ENCODE measurements at regions not wholly inside any gene's neighbourhood (a gene's known extent, or its start where the extent isn't known, plus 50 kb on each side); places are given as distances from the start of the nearest gene placed in this dataset.

- no peak for DNase-seq (ENCODE audit: low read depth)
- no peak for TF ChIP-seq CTCF (IDR thresholded peaks at IDR 0.05; ENCODE audit: low read depth, low read length)
- TF ChIP-seq MAX (IDR thresholded peaks at IDR 0.05; ENCODE audit: low read depth, low read length) = no peak
- TF ChIP-seq MYC (IDR thresholded peaks at IDR 0.05; ENCODE audit: low read depth, low read length) = no peak
- no peak overlapping the region for H3K4me3 ChIP-seq (ENCODE audit: low read depth, low read length)
Measured at GRCh38 chr21:19011451-19011850, 607.9 kb upstream of the TMPRSS15 start.

GRCh38 chr21:19013916-19014315 lies 610.3 kb upstream of the TMPRSS15 start:
- TF ChIP-seq MYC (IDR thresholded peaks at IDR 0.05; ENCODE audit: low read depth, low read length) (no peak), MAX (IDR thresholded peaks at IDR 0.05; ENCODE audit: low read depth, low read length) (no peak), POLR2A (IDR thresholded peaks at IDR 0.05; ENCODE audit: extremely low read depth, insufficient read length) (no peak), CTCF (IDR thresholded peaks at IDR 0.05; ENCODE audit: low read depth, low read length) (no peak)

GRCh38 chr21:19018529-19018928 lies 614.9 kb upstream of the TMPRSS15 start:
- no peak overlapping the region for H3K4me3 ChIP-seq (ENCODE audit: low read depth, low read length)
- no peak for TF ChIP-seq CTCF (IDR thresholded peaks at IDR 0.05; ENCODE audit: low read depth, low read length)
- TF ChIP-seq MAX (IDR thresholded peaks at IDR 0.05; ENCODE audit: low read depth, low read length) = no peak
- TF ChIP-seq MYC (IDR thresholded peaks at IDR 0.05; ENCODE audit: low read depth, low read length) = no peak
- no peak for TF ChIP-seq POLR2A (IDR thresholded peaks at IDR 0.05; ENCODE audit: extremely low read depth, insufficient read length)
- no peak for DNase-seq (ENCODE audit: low read depth)

More at GRCh38 chr21:19013916-19014315, 610.3 kb upstream of the TMPRSS15 start:
- no peak for DNase-seq (ENCODE audit: low read depth)
- H3K4me3 ChIP-seq (ENCODE audit: low read depth, low read length) = no peak overlapping the region

GRCh38 chr21:19022978-19023377 lies 619.4 kb upstream of the TMPRSS15 start:
- DNase-seq (ENCODE audit: low read depth) = no peak
- no peak for TF ChIP-seq POLR2A (IDR thresholded peaks at IDR 0.05; ENCODE audit: extremely low read depth, insufficient read length)
- no peak for TF ChIP-seq MYC (IDR thresholded peaks at IDR 0.05; ENCODE audit: low read depth, low read length)
- TF ChIP-seq MAX (IDR thresholded peaks at IDR 0.05; ENCODE audit: low read depth, low read length) = no peak
- TF ChIP-seq CTCF (IDR thresholded peaks at IDR 0.05; ENCODE audit: low read depth, low read length) = no peak

GRCh38 chr21:19026911-19027310 lies 623.3 kb upstream of the TMPRSS15 start:
- DNase-seq (ENCODE audit: low read depth) = no peak
- TF ChIP-seq CTCF (IDR thresholded peaks at IDR 0.05; ENCODE audit: low read depth, low read length) (no peak), POLR2A (IDR thresholded peaks at IDR 0.05; ENCODE audit: extremely low read depth, insufficient read length) (no peak), MYC (IDR thresholded peaks at IDR 0.05; ENCODE audit: low read depth, low read length) (no peak), MAX (IDR thresholded peaks at IDR 0.05; ENCODE audit: low read depth, low read length) (no peak)
- no peak overlapping the region for H3K4me3 ChIP-seq (ENCODE audit: low read depth, low read length)

More at GRCh38 chr21:19022978-19023377, 619.4 kb upstream of the TMPRSS15 start:
- H3K4me3 ChIP-seq (ENCODE audit: low read depth, low read length) = no peak overlapping the region

GRCh38 chr21:19029816-19030215 lies 626.2 kb upstream of the TMPRSS15 start:
- no peak for DNase-seq (ENCODE audit: low read depth)
- TF ChIP-seq MAX (IDR thresholded peaks at IDR 0.05; ENCODE audit: low read depth, low read length) (no peak), MYC (IDR thresholded peaks at IDR 0.05; ENCODE audit: low read depth, low read length) (no peak), CTCF (IDR thresholded peaks at IDR 0.05; ENCODE audit: low read depth, low read length) (no peak), POLR2A (IDR thresholded peaks at IDR 0.05; ENCODE audit: extremely low read depth, insufficient read length) (no peak)
- no peak overlapping the region for H3K4me3 ChIP-seq (ENCODE audit: low read depth, low read length)
